CD8-positive, alpha-beta memory T cell (primary cell): ENCODE measurements at regions not wholly inside any gene's neighbourhood (a gene's known extent, or its start where the extent isn't known, plus 50 kb on each side); places are given as distances from the start of the nearest gene placed in this dataset.
"Not testable (repeated sequence)": the region's sequence is repeated elsewhere in the genome, so short reads cannot be mapped to it uniquely, and the experiment has no call there.

Experiments
- CTCF ChIA-PET: fragments of 350-600 bp; sonication (Branson Sonifier 250); formaldehyde crosslinking; loops from one replicate; lab custom pipeline; 2021; ENCODE audit warnings: antibody characterized with exemption; lab: Charles Lee
- POLR2A ChIA-PET: fragments of 350-600 bp; sonication (Branson Sonifier 250); formaldehyde crosslinking; loops from one replicate; lab custom pipeline; 2021; ENCODE audit warnings: antibody characterized with exemption; lab: Charles Lee
- DNase-seq, 5 donors: peaks; one replicate each; pipeline versions ENCODE4 v3.0.0 to v3.0.0-alpha.2; 2020 to 2022; ENCODE audit warnings: mixed read lengths in 1 of 5
- H3K27ac ChIP-seq: one replicate; pipeline ENCODE4 v1.7.0; 2013; ENCODE audit warnings: low read depth, mild to moderate bottlenecking, low read length, moderate library complexity
- H3K27me3 ChIP-seq: 2 replicates; pipeline ENCODE4 v1.7.0; 2013; ENCODE audit warnings: low read length, mild to moderate bottlenecking; ENCODE audit not compliant: insufficient read depth, poor library complexity, severe bottlenecking
- H3K36me3 ChIP-seq: 2 replicates; pipeline ENCODE4 v1.7.0; 2013; ENCODE audit warnings: mild to moderate bottlenecking, low read length, moderate library complexity; ENCODE audit not compliant: insufficient read depth
- H3K4me1 ChIP-seq: 2 replicates; pipeline ENCODE4 v1.7.0; 2013; ENCODE audit warnings: mild to moderate bottlenecking, low read length, moderate library complexity; ENCODE audit not compliant: insufficient read depth
- H3K4me3 ChIP-seq: 2 replicates; pipeline ENCODE4 v1.7.0; 2013; ENCODE audit warnings: mild to moderate bottlenecking, low read length
- H3K9me3 ChIP-seq: 2 replicates; pipeline ENCODE4 v1.7.0; 2013; ENCODE audit warnings: mild to moderate bottlenecking, low read length
- H3K27ac Mint-ChIP-seq, 8 donors: one replicate each; pipeline ENCODE4 v1.8.0; 2020 to 2021; ENCODE audit warnings: mixed read lengths in 8 of 8, mild to moderate bottlenecking in 6 of 8, inconsistent platforms in 3 of 8, moderate library complexity in 3 of 8
- H3K27me3 Mint-ChIP-seq, 2 donors: one replicate each; pipeline ENCODE4 v1.8.0; 2020 to 2021; ENCODE audit warnings: mixed read lengths in 2 of 2, mild to moderate bottlenecking in 1 of 2, moderate library complexity in 1 of 2
- H3K36me3 Mint-ChIP-seq, 3 donors: one replicate each; pipeline ENCODE4 v1.8.0; 2020 to 2021; ENCODE audit warnings: mixed read lengths in 3 of 3, inconsistent platforms in 1 of 3, mild to moderate bottlenecking in 1 of 3
- H3K4me1 Mint-ChIP-seq, 3 donors: one replicate each; pipeline ENCODE4 v1.8.0; 2020 to 2021; ENCODE audit warnings: mixed read lengths in 3 of 3, inconsistent platforms in 1 of 3, mild to moderate bottlenecking in 1 of 3
- H3K4me3 Mint-ChIP-seq, 7 donors: one replicate each; pipeline ENCODE4 v1.8.0; 2020 to 2021; ENCODE audit warnings: mixed read lengths in 7 of 7, mild to moderate bottlenecking in 6 of 7, moderate library complexity in 4 of 7, inconsistent platforms in 2 of 7
- H3K9me3 Mint-ChIP-seq, 5 donors: one replicate each; pipeline ENCODE4 v1.8.0; 2020 to 2022; ENCODE audit warnings: mixed read lengths in 5 of 5, mild to moderate bottlenecking in 3 of 5, moderate library complexity in 2 of 5, inconsistent platforms in 1 of 5

DNA sequence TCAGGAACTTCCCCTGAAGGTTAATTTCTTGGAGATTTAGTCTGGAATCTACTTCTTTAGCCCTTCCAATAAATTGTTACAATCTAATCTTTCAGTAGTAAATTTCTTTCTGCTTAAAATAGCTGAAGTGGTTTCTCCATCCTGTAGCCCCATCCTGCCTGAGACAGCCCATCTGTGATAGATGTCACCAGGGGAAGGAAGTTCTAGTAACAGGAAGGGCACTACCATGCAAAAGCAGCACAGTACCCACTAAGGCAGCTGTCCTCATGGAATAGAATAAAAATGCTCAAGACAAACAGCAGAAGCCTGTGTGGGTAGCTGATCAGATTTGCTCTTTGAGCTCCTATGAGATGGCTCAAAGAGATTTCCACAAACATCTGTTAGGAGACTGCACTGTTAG lies 1036.5 kb downstream of the SLITRK5 start:
- H3K27ac ChIP-seq: no peak overlapping the region
- no peak for DNase-seq
- peaks cover 4 to 15% (median 6%) of the 10 kb centered on the region in 5 donors for H3K9me3 Mint-ChIP-seq
- peaks cover 0 to 2% (median 0%) of the 10 kb centered on the region in 3 donors for H3K36me3 Mint-ChIP-seq
- no peaks in the 10 kb centered on the region for H3K27me3 ChIP-seq
- no peaks in the 10 kb centered on the region for H3K27me3 Mint-ChIP-seq
- H3K27ac Mint-ChIP-seq: no peak overlapping the region
- no peaks in the 10 kb centered on the region for H3K4me1 ChIP-seq
- ChIA-PET POLR2A (no interaction called here), CTCF (no interaction called here)
- H3K4me3 ChIP-seq: no peak overlapping the region
- no peaks in the 10 kb centered on the region for H3K36me3 ChIP-seq
- H3K4me3 Mint-ChIP-seq: peak overlapping the region in 2 of 7 donors; percentile 29 to 46
- peaks cover 0 to 16% (median 5%) of the 10 kb centered on the region in 3 donors for H3K4me1 Mint-ChIP-seq
- H3K9me3 ChIP-seq: no peaks in the 10 kb centered on the region

DNA sequence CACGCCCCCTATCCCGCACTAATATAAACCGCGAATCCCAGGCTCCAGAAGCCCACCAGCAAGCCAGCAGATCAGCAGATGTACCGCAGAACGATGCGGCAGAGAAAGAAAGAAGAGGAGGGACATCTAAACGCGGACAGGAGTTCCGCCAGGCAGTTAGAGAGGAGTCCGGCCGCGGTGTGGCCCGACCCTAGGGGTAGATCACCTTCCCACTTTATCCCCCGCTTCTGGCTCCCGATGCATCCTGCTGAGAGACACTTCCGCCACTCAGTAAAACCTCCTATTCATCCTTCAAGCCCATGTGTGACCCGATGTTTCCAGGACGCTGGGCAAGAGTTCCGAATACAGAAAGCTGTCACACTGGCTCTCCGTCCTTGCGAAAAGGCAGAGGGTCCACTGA lies 1046.8 kb downstream of the SLITRK5 start:
- Mint-ChIP-seq H3K27ac (no peak overlapping the region), H3K27me3 (no peaks in the 10 kb centered on the region), H3K36me3 (no peaks in the 10 kb centered on the region), H3K9me3 (peaks cover 3 to 12% (median 9%) of the 10 kb centered on the region in 5 donors), H3K4me3 (no peak overlapping the region), H3K4me1 (no peaks in the 10 kb centered on the region)
- H3K4me3 ChIP-seq: no peak overlapping the region
- H3K36me3 ChIP-seq: no peaks in the 10 kb centered on the region
- no peaks in the 10 kb centered on the region for H3K9me3 ChIP-seq
- DNase-seq: no peak
- no peaks in the 10 kb centered on the region for H3K27me3 ChIP-seq
- ChIA-PET POLR2A (no interaction called here), CTCF (no interaction called here)
- H3K27ac ChIP-seq: no peak overlapping the region
- no peaks in the 10 kb centered on the region for H3K4me1 ChIP-seq

DNA sequence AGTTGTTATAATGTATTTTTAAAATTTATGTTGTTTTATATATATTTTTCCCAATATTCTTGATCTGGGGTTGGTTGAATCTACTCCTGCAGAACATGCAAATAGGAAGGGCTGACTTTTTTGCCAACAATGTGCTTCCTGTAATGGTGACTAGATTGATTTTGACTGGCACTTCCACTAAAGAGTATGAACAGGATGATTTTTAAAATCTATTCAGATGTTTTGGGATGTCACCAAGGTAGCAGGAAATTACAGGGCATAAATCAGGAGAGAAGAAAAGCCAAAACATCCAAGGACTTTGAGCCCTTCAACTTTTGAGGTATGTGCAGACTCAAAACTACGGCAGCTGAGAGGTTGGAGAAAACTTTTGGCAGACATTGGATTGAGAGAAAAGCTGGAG lies 1047.6 kb downstream of the SLITRK5 start:
- Histone ChIP-seq H3K4me3 (no peak overlapping the region), H3K9me3 (no peaks in the 10 kb centered on the region), H3K4me1 (no peaks in the 10 kb centered on the region), H3K36me3 (no peaks in the 10 kb centered on the region), H3K27ac (no peak overlapping the region), H3K27me3 (no peaks in the 10 kb centered on the region)
- Mint-ChIP-seq H3K27ac (no peak overlapping the region), H3K9me3 (peaks cover 8 to 17% (median 12%) of the 10 kb centered on the region in 5 donors), H3K4me1 (no peaks in the 10 kb centered on the region), H3K27me3 (no peaks in the 10 kb centered on the region), H3K4me3 (no peak overlapping the region), H3K36me3 (no peaks in the 10 kb centered on the region)
- ChIA-PET CTCF (no interaction called here), POLR2A (no interaction called here)
- no peak for DNase-seq

DNA sequence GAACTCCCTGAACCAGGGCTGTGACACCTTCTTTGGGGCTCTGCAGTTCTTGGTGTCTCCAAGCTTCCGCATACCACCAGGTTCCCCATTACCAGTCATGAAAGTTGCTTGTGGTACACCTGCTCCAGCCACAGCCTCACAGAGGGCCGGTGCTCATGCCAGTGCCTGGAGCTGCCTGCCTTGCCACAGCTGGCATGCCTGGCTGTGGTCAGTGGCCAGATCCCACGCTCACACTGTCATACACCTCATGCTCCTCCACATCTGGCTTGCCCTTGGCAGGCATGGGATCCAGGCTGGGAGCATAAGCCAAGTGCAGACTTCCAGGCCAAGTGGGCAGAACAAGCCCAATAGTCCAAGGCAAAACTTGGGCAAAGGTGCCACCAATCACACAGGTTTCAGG lies 1054.9 kb downstream of the SLITRK5 start:
- H3K4me3 ChIP-seq: no peak overlapping the region
- no peak for DNase-seq
- ChIA-PET POLR2A (no interaction called here), CTCF (no interaction called here)
- Mint-ChIP-seq H3K4me3 (no peak overlapping the region), H3K27ac (no peak overlapping the region), H3K27me3 (no peaks in the 10 kb centered on the region), H3K9me3 (peaks cover 6 to 27% (median 7%) of the 10 kb centered on the region in 5 donors), H3K4me1 (peaks cover 0 to 6% (median 5%) of the 10 kb centered on the region in 3 donors), H3K36me3 (no peaks in the 10 kb centered on the region)
- H3K27ac ChIP-seq: no peak overlapping the region
- H3K4me1 ChIP-seq: no peaks in the 10 kb centered on the region
- no peaks in the 10 kb centered on the region for H3K36me3 ChIP-seq
- H3K27me3 ChIP-seq: no peaks in the 10 kb centered on the region
- no peaks in the 10 kb centered on the region for H3K9me3 ChIP-seq

DNA sequence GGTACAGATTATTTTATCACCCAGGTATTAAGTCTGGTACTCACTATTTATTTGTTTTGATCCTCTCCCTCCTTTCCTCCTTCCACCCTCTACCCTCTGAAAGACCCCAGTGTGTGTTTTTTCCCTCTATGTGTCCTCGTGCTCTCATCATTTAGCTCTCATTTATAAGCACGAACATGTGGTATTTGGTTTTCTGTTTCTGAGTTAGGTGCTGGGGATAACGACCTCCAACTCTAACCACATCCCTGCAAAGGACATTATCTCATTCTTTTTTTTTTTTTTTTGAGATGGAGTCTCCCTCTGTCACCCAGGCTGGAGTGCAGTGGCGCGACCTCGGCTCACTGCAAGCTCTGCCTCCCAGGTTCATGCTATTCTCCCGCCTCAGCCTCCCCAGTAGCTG lies 1056.1 kb downstream of the SLITRK5 start:
- CTCF ChIA-PET, H3K4me3 ChIP-seq, H3K27me3 Mint-ChIP-seq, H3K9me3 ChIP-seq, H3K27ac ChIP-seq, H3K4me3 Mint-ChIP-seq, H3K36me3 Mint-ChIP-seq, H3K36me3 ChIP-seq, H3K4me1 Mint-ChIP-seq, H3K27me3 ChIP-seq, H3K4me1 ChIP-seq, POLR2A ChIA-PET, DNase-seq: not testable (repeated sequence)
- Mint-ChIP-seq H3K27ac (peak overlapping the region in 1 of 8 donors; percentile 74), H3K9me3 (peaks cover 6 to 27% (median 7%) of the 10 kb centered on the region in 5 donors)

DNA sequence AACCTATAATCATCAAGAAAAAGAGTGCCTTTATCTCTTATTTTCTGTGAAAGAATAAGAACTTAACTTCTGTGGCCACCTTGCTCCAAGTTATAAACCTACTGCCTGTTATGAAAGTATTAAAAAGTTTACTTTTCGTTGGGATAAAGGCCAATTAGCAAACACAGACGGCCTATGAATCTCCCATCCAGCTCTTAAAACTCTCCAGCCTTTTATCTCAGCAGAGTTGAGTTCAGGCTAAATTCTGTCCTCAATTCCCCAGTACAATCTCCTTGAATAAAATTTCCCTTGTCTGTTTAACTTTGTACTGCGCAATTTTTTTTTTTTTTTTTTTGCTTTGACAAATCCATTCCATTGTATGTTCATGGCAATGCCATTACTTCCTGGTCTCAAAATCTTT lies 1058.4 kb downstream of the SLITRK5 start:
- H3K27me3 ChIP-seq: no peaks in the 10 kb centered on the region
- Mint-ChIP-seq H3K4me1 (peaks cover 0 to 6% (median 5%) of the 10 kb centered on the region in 3 donors), H3K27ac (no peak overlapping the region), H3K36me3 (no peaks in the 10 kb centered on the region), H3K4me3 (no peak overlapping the region), H3K27me3 (no peaks in the 10 kb centered on the region), H3K9me3 (peaks cover 0 to 21% (median 4%) of the 10 kb centered on the region in 5 donors)
- POLR2A ChIA-PET: no interaction called here
- no peak overlapping the region for H3K4me3 ChIP-seq
- no peaks in the 10 kb centered on the region for H3K36me3 ChIP-seq
- H3K4me1 ChIP-seq: no peaks in the 10 kb centered on the region
- CTCF ChIA-PET: no interaction called here
- H3K27ac ChIP-seq: no peak overlapping the region
- no peak for DNase-seq
- H3K9me3 ChIP-seq: no peaks in the 10 kb centered on the region

DNA sequence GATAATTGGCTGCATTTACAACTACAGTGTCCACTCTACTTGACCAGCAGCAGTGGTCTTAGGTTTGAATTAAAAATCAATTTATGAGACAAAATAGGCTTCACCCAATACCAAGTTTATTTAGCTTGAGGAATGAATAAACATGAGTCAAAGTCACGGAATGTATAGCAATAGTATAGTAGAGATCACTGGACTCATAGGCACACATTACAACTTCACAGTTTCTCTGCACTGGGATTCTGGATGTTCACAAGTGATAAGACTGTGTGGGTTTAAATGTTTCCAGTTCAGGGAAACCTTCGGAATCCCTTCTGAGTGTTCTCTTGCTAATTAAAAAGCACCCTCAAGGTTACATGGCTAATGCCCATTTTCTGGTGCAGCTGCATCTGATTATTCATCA lies 1064.9 kb downstream of the SLITRK5 start:
- DNase-seq: no peak
- Histone ChIP-seq H3K27me3 (no peaks in the 10 kb centered on the region), H3K9me3 (no peaks in the 10 kb centered on the region), H3K4me3 (no peak overlapping the region), H3K36me3 (no peaks in the 10 kb centered on the region), H3K27ac (no peak overlapping the region), H3K4me1 (no peaks in the 10 kb centered on the region)
- ChIA-PET POLR2A (no interaction called here), CTCF (no interaction called here)
- H3K27me3 Mint-ChIP-seq: no peaks in the 10 kb centered on the region
- H3K4me3 Mint-ChIP-seq: no peak overlapping the region
- peaks cover 0 to 18% (median 8%) of the 10 kb centered on the region in 5 donors for H3K9me3 Mint-ChIP-seq
- H3K27ac Mint-ChIP-seq: no peak overlapping the region
- H3K36me3 Mint-ChIP-seq: peaks cover 0 to 2% (median 0%) of the 10 kb centered on the region in 3 donors
- H3K4me1 Mint-ChIP-seq: no peaks in the 10 kb centered on the region

DNA sequence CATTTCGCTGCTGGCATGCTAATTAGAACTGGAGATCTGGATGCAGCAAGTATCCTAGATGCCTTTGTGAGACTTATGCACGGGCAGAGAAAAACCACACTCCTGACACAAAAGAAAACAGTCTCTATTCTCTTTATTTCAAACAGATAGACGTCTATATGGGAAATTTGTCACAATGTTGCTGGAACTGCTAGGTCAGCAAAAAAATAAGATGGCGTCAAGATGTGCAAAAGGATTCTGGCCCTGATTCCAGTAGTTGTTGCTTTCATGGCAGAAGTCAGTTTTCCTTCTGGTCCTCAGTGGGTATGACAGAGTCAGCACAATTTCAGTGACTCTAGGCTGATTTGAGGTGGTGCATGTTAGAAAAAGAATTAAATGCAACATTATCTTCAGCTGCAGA lies 1068.0 kb downstream of the SLITRK5 start:
- Mint-ChIP-seq H3K36me3 (peaks cover 0 to 2% (median 0%) of the 10 kb centered on the region in 3 donors), H3K9me3 (peaks cover 3 to 27% (median 8%) of the 10 kb centered on the region in 5 donors), H3K4me1 (no peaks in the 10 kb centered on the region)

DNA sequence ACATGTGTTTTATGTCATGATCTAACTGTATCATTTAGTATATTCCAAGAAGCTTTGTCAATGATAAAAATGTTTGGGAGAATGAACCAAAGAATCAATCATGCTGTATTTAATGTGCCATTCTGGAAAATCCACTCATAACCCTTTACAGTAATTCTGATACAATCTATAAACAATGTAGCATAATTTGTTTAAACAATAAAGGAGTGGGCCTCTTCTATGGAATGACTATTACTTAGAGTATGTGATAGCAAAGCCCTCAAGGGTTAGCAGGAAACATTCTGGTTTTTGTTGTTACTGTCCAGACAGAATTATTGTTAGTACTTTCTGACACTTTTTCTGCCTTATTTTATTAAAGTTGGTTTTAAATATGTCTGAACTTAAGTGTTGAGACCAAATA lies 1073.1 kb downstream of the SLITRK5 start:
- DNase-seq: no peak
- Mint-ChIP-seq H3K27me3 (no peaks in the 10 kb centered on the region), H3K9me3 (peaks cover 0 to 12% (median 10%) of the 10 kb centered on the region in 5 donors), H3K4me3 (no peak overlapping the region), H3K36me3 (no peaks in the 10 kb centered on the region), H3K27ac (no peak overlapping the region), H3K4me1 (no peaks in the 10 kb centered on the region)
- Histone ChIP-seq H3K4me1 (no peaks in the 10 kb centered on the region), H3K27me3 (no peaks in the 10 kb centered on the region), H3K36me3 (no peaks in the 10 kb centered on the region), H3K27ac (no peak overlapping the region), H3K4me3 (no peak overlapping the region), H3K9me3 (no peaks in the 10 kb centered on the region)
- CTCF ChIA-PET: no interaction called here
- POLR2A ChIA-PET: no interaction called here

More for the DNA sequence above, 1068.0 kb downstream of the SLITRK5 start:
- Histone ChIP-seq H3K4me3 (no peak overlapping the region), H3K36me3 (no peaks in the 10 kb centered on the region), H3K4me1 (no peaks in the 10 kb centered on the region), H3K27me3 (no peaks in the 10 kb centered on the region), H3K9me3 (no peaks in the 10 kb centered on the region), H3K27ac (no peak overlapping the region)
- ChIA-PET POLR2A (no interaction called here), CTCF (no interaction called here)
- Mint-ChIP-seq H3K4me3 (no peak overlapping the region), H3K27ac (no peak overlapping the region), H3K27me3 (no peaks in the 10 kb centered on the region)
- no peak for DNase-seq
